ENCODE measurements at regions not wholly inside any gene's neighbourhood (a gene's known extent, or its start where the extent isn't known, plus 50 kb on each side); places are given as distances from the start of the nearest gene placed in this dataset.

GRCh38 chr13:74450964-74451363 lies 316.8 kb upstream of the KLF12 start:
- no peak for DNase-seq

GRCh38 chr13:74450525-74450845 lies 316.3 kb upstream of the KLF12 start:
- no peak for DNase-seq

GRCh38 chr13:74449811-74450524 lies 315.8 kb upstream of the KLF12 start:
- DNase-seq, result no peak

GRCh38 chr13:74444864-74445479 lies 310.8 kb upstream of the KLF12 start:
- DNase-seq, result no peak

- DNase-seq, result no peak
Observed at GRCh38 chr13:74444161-74444571, 310.0 kb upstream of the KLF12 start.

- DNase-seq, result no peak
Observed at GRCh38 chr13:74443631-74444030, 309.4 kb upstream of the KLF12 start.

GRCh38 chr13:74442751-74443150 lies 308.5 kb upstream of the KLF12 start:
- no peak for DNase-seq

GRCh38 chr13:74438901-74439300 lies 304.7 kb upstream of the KLF12 start:
- DNase-seq, result no peak

- no peak for DNase-seq
Observed at GRCh38 chr13:74434782-74435181, 300.6 kb upstream of the KLF12 start.

GRCh38 chr13:74424455-74424854 lies 290.3 kb upstream of the KLF12 start:
- DNase-seq, result no peak

- DNase-seq, result no peak
Observed at GRCh38 chr13:74423434-74423833, 289.2 kb upstream of the KLF12 start.

- DNase-seq, result no peak
Observed at GRCh38 chr13:74414458-74414857, 280.3 kb upstream of the KLF12 start.

- no peak for DNase-seq
Observed at GRCh38 chr13:74413482-74413881, 279.3 kb upstream of the KLF12 start.

GRCh38 chr13:74409551-74409950 lies 275.3 kb upstream of the KLF12 start:
- no peak for DNase-seq

GRCh38 chr13:74406420-74406819 lies 272.2 kb upstream of the KLF12 start:
- DNase-seq, result no peak

GRCh38 chr13:74398599-74398998 lies 264.4 kb upstream of the KLF12 start:
- no peak for DNase-seq

- DNase-seq, result no peak
Observed at GRCh38 chr13:74389056-74389455, 254.9 kb upstream of the KLF12 start.

GRCh38 chr13:74388626-74389025 lies 254.4 kb upstream of the KLF12 start:
- no peak for DNase-seq

GRCh38 chr13:74372511-74372910 lies 238.3 kb upstream of the KLF12 start:
- no peak for DNase-seq

GRCh38 chr13:74367193-74367592 lies 233.0 kb upstream of the KLF12 start:
- no peak for DNase-seq

GRCh38 chr13:74361274-74361673 lies 227.1 kb upstream of the KLF12 start:
- DNase-seq, result no peak

- no peak for DNase-seq
Observed at GRCh38 chr13:74346960-74347359, 212.8 kb upstream of the KLF12 start.

- no peak for DNase-seq
Observed at GRCh38 chr13:74338341-74338740, 204.1 kb upstream of the KLF12 start.

- DNase-seq, result no peak
Observed at GRCh38 chr13:74336546-74336945, 202.3 kb upstream of the KLF12 start.

- DNase-seq, result no peak
Observed at GRCh38 chr13:74335370-74335769, 201.2 kb upstream of the KLF12 start.
